ENCODE measurements at regions not wholly inside any gene's neighbourhood (a gene's known extent, or its start where the extent isn't known, plus 50 kb on each side); places are given as distances from the start of the nearest gene placed in this dataset.

- no peaks in the 10 kb centered on the region for H3K36me3 ChIP-seq
- H3K9me3 ChIP-seq: no peaks in the 10 kb centered on the region
- H3K27me3 ChIP-seq: no peaks in the 10 kb centered on the region
- no peaks in the 10 kb centered on the region for H3K4me1 ChIP-seq
- no peak overlapping the region for H3K27ac ChIP-seq
- no peak for DNase-seq
- H3K4me3 ChIP-seq: no peak overlapping the region
- no peak for TF ChIP-seq POLR2A (IDR thresholded peaks at IDR 0.05)
- TF ChIP-seq, protein P1, sequence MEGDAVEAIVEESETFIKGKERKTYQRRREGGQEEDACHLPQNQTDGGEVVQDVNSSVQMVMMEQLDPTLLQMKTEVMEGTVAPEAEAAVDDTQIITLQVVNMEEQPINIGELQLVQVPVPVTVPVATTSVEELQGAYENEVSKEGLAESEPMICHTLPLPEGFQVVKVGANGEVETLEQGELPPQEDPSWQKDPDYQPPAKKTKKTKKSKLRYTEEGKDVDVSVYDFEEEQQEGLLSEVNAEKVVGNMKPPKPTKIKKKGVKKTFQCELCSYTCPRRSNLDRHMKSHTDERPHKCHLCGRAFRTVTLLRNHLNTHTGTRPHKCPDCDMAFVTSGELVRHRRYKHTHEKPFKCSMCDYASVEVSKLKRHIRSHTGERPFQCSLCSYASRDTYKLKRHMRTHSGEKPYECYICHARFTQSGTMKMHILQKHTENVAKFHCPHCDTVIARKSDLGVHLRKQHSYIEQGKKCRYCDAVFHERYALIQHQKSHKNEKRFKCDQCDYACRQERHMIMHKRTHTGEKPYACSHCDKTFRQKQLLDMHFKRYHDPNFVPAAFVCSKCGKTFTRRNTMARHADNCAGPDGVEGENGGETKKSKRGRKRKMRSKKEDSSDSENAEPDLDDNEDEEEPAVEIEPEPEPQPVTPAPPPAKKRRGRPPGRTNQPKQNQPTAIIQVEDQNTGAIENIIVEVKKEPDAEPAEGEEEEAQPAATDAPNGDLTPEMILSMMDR (IDR thresholded peaks at IDR 0.05): no peak
These were observed 108.8 kb upstream of the ZP4 start for GRCh38 chr1:237999426-238000052.

- Histone ChIP-seq H3K4me1 (no peaks in the 10 kb centered on the region), H3K9me3 (no peaks in the 10 kb centered on the region), H3K27ac (no peak overlapping the region), H3K4me3 (no peak overlapping the region), H3K27me3 (no peaks in the 10 kb centered on the region), H3K36me3 (no peaks in the 10 kb centered on the region)
- no peak for DNase-seq
- TF ChIP-seq, protein P1 (IDR thresholded peaks at IDR 0.05): no peak
- TF ChIP-seq POLR2A (IDR thresholded peaks at IDR 0.05): no peak
These were observed 107.9 kb upstream of the ZP4 start for GRCh38 chr1:237998581-237998980.

DNA sequence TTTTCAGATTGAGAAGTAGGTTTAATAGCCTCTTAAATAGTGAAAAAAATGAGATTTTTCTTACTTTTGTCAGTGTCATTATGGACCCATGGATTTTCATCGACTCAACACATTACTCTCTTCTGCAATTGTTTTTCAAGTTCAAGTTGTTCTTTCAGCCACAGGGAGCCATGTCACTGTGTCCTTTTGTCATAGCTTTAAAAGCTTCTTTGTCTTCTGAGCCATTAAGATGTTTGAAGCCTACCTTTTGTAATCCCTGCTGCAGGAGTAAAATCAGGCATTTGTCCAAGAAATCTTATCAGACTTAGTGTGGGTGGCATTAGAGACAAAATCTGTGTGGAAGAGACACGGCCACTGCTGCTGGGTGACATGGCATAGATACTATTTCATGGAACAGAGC is 92.8 kb upstream of the ZP4 start:
- Histone ChIP-seq H3K4me3 (no peak overlapping the region), H3K27me3 (no peaks in the 10 kb centered on the region), H3K9me3 (no peaks in the 10 kb centered on the region), H3K4me1 (no peaks in the 10 kb centered on the region), H3K36me3 (no peaks in the 10 kb centered on the region), H3K27ac (no peak overlapping the region)
- DNase-seq: no peak
- TF ChIP-seq POLR2A (IDR thresholded peaks at IDR 0.05): no peak
- TF ChIP-seq, protein P1 (IDR thresholded peaks at IDR 0.05): no peak

- H3K4me1 ChIP-seq: no peaks in the 10 kb centered on the region
- DNase-seq: no peak
- no peaks in the 10 kb centered on the region for H3K36me3 ChIP-seq
- H3K9me3 ChIP-seq: no peaks in the 10 kb centered on the region
- TF ChIP-seq, protein P1 (IDR thresholded peaks at IDR 0.05): no peak
- TF ChIP-seq POLR2A (IDR thresholded peaks at IDR 0.05): no peak
- no peak overlapping the region for H3K27ac ChIP-seq
- H3K27me3 ChIP-seq: no peaks in the 10 kb centered on the region
- no peak overlapping the region for H3K4me3 ChIP-seq
These were observed 90.5 kb upstream of the ZP4 start for GRCh38 chr1:237981223-237981622.

- Histone ChIP-seq H3K36me3 (no peaks in the 10 kb centered on the region), H3K4me3 (no peak overlapping the region), H3K9me3 (no peaks in the 10 kb centered on the region), H3K27me3 (no peaks in the 10 kb centered on the region), H3K4me1 (no peaks in the 10 kb centered on the region), H3K27ac (no peak overlapping the region)
- no peak for TF ChIP-seq POLR2A (IDR thresholded peaks at IDR 0.05)
- TF ChIP-seq, protein P1 (IDR thresholded peaks at IDR 0.05): no peak
- no peak for DNase-seq
These were observed 85.6 kb upstream of the ZP4 start for GRCh38 chr1:237976331-237976730.

- no peak for TF ChIP-seq POLR2A (IDR thresholded peaks at IDR 0.05)
- TF ChIP-seq, protein P1 (IDR thresholded peaks at IDR 0.05): no peak
- H3K36me3 ChIP-seq: no peaks in the 10 kb centered on the region
- H3K4me1 ChIP-seq: no peaks in the 10 kb centered on the region
- H3K27ac ChIP-seq: no peak overlapping the region
- H3K27me3 ChIP-seq: no peaks in the 10 kb centered on the region
- no peak overlapping the region for H3K4me3 ChIP-seq
- no peak for DNase-seq
- H3K9me3 ChIP-seq: no peaks in the 10 kb centered on the region
These were observed 85.2 kb upstream of the ZP4 start for GRCh38 chr1:237975903-237976302.
